NCI-H460 (cell line): ENCODE measurements at regions not wholly inside any gene's neighbourhood (a gene's known extent, or its start where the extent isn't known, plus 50 kb on each side); places are given as distances from the start of the nearest gene placed in this dataset.
"Not testable (repeated sequence)": the region's sequence is repeated elsewhere in the genome, so short reads cannot be mapped to it uniquely, and the experiment has no call there.

ENCODE experiments used
- DNase-seq: peaks from one replicate; pipeline ENCODE4 v3.0.0-alpha.2; 2016; ENCODE audit warnings: low read depth; ENCODE audit errors: extremely low read depth

- DNase-seq, result no peak
Measured at GRCh38 chr18:66931010-66931409, 327.1 kb upstream of the CDH19 start.

DNA sequence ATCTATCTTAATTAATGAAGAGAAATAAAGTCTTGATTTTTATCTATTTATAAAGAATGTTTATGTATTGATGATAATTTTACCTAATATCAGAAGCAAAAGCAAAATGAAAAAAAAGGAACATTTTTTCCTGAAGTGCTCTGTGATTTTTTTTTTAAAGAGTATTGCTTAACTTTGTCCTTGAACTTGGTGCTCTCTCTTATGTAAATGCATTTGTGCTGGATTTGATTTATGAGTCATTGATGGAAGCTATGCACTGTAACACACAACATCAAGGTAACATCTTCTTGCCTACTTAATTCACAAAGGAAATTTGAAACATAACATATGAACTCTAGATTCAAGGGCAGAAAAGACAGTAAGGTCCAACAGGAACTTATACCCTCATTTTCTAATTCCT, 312.9 kb upstream of the CDH19 start:
- no peak for DNase-seq

- DNase-seq, result no peak
Measured at GRCh38 chr18:66900837-66901236, 296.9 kb upstream of the CDH19 start.

DNA sequence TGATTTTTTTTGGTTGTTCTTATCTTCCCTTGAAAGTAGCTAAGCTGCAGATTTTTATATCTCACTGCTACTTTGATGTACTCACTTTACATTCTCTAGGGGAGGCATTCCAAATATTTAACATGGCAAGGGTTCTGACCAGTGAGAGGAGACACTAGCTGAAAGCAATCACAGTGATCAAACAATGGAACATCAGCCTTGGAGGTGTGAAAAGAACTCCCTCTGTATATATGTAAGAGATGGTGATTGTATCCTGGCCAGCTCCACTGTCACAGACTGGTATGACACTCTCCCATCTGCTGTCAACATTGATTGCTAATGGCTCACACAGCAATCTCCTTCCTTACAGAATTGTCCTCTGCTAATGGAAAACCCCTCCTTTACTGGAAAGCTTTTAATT, 291.7 kb upstream of the CDH19 start:
- DNase-seq, result no peak

- no peak for DNase-seq
Measured at GRCh38 chr18:66894851-66895250, 291.0 kb upstream of the CDH19 start.

DNA sequence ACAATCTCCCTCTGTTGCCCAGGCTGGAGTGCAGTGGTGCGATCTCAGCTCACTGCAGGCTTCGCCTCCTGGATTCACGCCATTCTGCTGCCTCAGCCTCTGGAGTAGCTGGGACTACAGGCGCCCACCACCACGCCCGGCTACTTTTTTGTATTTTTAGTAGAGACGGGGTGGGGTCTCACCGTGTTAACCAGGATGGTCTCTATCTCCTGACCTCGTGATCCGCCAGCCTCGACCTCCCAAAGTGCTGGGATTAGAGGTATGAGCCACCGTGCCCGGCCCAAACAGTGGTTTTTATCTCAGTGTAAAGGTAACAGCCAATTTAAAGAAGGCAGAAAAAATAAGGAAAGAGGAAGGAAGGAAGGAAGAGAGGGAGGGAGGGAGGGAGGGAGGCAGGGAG, 288.5 kb upstream of the CDH19 start:
- not testable (repeated sequence) for DNase-seq

DNA sequence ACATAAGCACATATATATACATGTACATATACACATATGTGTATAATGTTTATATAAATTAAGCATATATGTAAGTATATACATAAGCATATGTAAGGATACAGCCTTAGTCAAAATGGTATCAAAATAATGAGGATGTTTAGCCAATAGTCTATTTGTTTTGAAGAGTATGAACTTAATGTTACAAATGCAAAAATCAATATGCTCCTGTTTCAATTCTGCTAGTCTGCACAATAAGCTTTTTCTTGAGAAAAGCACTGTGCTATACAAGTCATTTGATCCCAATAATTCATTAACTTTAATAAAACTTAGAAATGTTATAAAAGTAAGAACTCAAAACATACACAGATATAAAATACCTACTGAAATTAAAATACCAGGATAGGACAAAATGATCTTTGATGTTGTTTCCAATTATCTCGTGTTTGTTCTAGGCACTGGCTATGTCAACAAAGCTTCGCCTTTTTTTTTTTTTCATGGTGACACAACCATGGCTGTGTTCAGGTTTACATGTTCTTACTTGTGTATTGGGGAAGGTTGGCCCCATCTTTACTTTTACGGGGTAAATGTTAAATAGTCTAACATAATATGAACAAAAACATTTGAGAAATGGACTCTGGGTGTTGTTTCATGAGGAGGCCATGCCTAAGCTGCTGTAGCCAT, 271.1 kb upstream of the CDH19 start:
- DNase-seq, result no peak

GRCh38 chr18:66874375-66874774, 270.5 kb upstream of the CDH19 start:
- no peak for DNase-seq

DNA sequence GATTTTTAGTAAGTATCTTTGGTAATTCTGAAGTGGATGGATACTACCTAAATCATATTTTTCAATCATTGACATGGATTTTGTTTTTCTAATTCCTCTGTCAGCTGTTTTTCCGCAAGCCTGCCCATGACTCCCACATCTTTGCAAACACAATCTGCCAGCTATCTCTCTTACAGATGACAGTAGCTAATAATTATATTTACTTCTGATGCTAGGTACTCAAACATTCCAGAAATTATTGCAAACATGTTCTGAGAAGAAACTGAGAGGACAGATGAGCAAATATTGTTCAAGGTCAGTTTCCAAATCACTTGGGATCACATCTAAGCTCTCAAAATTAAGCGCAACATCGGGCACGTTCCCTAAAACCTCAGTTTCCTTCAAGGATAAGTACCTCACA, 270.0 kb upstream of the CDH19 start:
- no peak for DNase-seq

- DNase-seq, result peak; percentile 40
Measured at GRCh38 chr18:66872277-66872676, 268.4 kb upstream of the CDH19 start.

GRCh38 chr18:66867653-66868052, 263.8 kb upstream of the CDH19 start:
- peak; percentile 29 for DNase-seq

DNA sequence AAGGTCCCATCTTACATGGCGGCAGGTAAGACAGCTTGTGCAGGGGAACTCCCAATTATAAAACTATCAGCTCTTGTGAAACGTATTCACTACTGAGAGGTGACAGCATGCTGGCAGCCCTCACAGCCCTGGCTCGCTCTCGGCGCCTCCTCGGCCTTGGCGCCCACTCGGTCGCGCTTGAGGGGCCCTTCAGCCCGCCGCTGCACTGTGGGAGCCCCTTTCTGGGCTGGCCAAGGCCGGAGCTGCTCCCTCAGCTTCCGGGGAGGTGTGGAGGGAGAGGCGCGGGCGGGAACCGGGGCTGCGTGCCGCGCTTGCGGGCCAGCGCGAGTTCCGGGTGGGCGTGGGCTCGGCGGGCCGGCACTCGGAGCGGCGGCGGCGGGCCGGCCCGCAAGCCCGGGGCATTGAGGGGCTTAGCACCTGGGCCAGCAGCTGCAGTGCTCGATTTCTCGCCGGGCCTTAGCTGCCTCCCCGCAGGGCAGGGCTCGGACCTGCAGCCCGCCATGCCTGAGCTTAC, 262.6 kb upstream of the CDH19 start:
- not testable (repeated sequence) for DNase-seq

DNA sequence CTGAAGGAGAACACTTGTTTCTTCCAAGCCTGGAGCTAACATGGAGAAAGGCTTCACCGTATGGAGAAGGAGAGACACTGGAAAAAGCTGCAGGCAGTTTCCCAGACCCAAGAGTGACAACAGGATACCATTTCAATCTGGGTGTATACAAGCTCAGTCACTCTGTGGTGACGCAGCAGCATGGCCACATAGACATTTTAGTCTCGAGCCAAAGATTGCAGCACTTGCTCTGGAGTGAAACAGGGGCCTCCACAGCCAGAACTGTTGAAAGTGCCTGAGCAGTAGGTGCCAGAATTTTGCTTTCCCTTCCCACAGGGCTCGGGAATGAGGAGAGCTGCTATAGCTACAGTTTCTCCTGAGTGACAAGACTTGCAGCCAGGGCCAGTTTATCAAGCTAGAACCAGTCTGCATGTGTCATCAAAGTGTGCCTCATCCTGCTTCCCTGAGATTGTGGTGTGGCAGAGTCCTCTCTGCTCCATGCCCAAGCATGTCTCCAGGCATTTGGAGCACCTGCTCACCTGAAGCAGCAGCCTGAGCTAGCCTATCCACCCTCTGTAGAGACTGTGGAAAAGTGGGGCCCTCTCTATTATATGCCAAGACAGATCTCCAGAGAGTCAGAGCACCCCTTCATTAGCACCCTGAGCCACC, 234.6 kb upstream of the CDH19 start:
- DNase-seq, result no peak

- DNase-seq, result no peak
Measured at GRCh38 chr18:66833646-66834045, 229.8 kb upstream of the CDH19 start.

DNA sequence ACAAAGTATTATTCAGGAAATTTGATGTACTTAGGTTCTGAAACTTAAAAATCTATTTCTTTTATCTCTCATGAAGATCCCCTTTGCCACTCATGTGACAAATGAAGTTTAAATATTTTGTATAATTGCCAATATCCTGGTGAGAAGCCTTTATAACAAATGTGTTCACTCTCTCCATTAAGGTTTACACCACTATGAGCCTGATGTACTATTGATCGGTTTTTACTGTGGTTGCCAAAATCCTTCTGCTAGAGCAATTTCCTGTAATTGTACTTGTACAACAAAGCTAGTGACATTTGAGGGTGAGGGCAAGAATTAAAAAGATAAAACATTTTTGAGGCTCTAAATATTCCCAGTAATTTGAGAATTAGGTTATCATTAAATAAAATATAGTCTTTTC, 222.3 kb upstream of the CDH19 start:
- no peak for DNase-seq

GRCh38 chr18:66825347-66825746, 221.5 kb upstream of the CDH19 start:
- DNase-seq, result no peak

DNA sequence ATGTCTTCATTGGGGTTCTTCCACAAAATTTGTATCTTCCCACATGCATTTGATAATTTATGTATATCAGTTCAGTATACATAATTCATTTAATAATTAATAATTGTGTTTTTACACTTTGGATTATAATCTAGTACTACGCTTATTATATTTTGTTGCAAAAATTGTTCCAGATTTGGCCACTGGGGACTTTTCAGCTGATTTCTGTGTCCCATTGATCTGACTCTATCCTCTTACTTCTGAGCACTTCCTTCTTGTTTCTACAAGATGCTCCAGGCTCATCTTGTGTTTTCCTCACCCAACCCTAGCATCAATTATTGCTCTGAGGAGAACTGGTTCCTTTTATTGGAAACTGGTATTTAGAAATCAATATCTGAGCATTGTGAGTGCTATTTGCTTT, 215.3 kb upstream of the CDH19 start:
- no peak for DNase-seq

- no peak for DNase-seq
Measured at GRCh38 chr18:66813138-66813537, 209.2 kb upstream of the CDH19 start.

DNA sequence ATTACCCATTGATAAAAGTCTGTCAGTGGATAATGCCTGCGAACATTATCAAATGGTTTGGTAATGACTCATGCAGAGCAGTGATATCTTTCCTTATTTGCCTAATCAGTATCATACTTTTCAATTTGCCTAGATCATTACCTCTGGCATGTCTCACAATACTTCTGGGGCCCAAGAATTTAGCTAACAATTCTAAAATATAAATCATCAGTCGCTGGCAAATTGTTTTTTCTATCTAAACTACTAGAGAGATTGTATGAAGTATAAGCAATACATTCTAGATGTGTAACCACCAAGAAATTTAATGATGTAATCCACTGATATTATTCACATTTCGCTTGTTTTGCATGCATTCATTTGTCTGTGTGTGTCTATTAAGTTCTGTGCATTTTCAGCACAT, 191.2 kb upstream of the CDH19 start:
- DNase-seq, result peak; percentile 24

DNA sequence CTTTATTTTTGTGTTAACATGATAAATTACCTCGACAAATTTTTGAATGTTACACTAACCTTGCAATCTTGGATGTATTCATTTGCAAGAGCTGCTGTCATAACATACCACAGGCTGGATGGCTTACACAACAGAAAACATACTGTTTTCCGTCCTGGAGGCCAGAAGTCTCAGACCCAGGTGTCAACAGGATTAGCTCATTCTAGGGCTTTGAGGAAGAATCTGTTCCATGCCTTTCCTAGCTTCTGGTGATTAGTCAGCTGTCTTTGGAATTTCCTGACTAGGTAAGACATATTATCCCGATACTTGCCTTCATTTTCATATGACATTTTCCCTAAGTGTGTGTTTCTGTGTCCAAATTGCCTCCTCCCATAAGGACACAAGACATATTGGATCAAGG, 188.6 kb upstream of the CDH19 start:
- DNase-seq, result peak; percentile 29

DNA sequence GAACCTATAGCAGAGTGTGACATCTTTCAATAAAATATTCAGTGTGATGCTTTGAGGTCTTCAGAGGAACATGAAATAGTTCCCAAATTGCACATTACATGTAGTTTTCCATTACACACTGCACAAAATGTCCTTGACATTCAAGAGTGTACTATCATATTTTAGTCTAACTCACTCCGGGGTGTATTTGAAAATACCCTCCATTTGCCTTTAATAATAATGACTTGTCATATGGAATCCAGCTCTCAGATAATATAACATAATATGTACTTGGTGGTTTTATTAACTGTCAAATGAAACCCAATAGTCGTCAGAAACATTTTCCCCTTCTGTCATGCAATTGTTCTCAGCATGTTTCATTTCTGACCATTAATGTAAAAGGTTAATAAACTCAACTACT, 176.7 kb upstream of the CDH19 start:
- no peak for DNase-seq

- no peak for DNase-seq
Measured at GRCh38 chr18:66778048-66778447, 174.2 kb upstream of the CDH19 start.

- no peak for DNase-seq
Measured at GRCh38 chr18:66769375-66769774, 165.5 kb upstream of the CDH19 start.
